GM19239 (cell line): ENCODE measurements at regions not wholly inside any gene's neighbourhood (a gene's known extent, or its start where the extent isn't known, plus 50 kb on each side); places are given as distances from the start of the nearest gene placed in this dataset.

Experiments used
- DNase-seq: peaks from one replicate; pipeline ENCODE4 v3.0.0; 2011; ENCODE audit warnings: low spot score; ENCODE audit not compliant: insufficient read length
- FAIRE-seq: peaks from 2 replicates; lab custom pipeline; 2011; peaks lifted over from hg19 to GRCh38; lab: Jason Lieb, UNC

DNA sequence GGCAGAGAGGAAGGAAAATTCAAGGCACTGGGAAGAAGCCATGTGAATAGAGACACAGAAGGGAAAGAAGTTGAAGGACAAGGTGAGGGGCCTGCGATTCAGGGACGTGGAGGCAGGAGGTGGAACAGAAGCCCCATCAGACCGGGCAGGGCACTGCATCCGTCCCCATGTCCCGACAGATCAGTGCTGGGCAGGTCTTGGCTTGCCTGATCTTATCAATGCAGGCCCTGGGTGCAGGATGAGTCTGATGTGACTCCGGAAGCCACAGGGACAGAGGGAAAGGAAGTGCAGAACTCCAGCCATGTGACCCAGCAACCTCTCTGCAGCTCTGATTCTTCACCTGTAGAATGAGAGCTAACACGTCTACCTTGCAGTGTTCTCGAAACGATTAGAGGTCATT lies 136.2 kb upstream of the CTBP2 start:
- DNase-seq, result no peak
- no peak for FAIRE-seq

DNA sequence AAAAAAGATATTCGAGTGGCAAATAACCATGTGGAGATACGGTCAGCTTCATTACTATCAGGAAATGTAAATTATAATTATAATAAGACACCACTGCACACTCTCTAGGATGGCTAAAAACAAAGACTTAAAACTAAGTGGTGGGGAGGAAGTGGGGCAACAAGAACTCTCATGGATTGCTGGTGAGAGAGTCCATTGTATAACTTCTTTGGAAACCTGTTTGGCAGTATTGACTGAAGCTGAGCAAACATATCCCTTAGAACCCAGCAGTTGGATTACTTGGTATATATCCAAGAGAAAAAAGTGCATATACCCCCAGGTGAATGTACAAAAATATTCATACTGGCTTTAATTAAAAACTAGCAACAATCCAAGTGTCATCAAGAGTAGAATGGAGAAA lies 133.7 kb upstream of the CTBP2 start:
- FAIRE-seq (no peak), DNase-seq (no peak)

DNA sequence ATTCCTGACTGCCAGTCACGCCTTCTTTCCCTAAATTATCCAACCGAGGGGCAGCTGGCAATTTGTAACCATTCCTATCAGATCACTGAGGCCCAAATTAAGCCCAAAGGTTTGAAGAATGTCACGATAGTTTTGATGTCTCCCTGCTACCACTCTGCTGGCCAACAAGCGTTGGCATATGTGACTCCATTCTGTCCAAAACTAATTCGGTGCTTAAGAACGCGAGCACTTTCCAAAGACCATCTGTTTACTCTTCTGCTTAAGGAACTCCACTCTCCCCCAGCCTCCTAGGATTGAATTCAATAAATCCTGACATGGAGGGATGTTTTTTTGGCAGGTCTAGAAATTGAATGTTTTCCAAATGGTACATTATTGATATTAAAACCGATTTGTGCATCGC lies 131.5 kb upstream of the CTBP2 start:
- no peak for DNase-seq
- FAIRE-seq, result no peak

DNA sequence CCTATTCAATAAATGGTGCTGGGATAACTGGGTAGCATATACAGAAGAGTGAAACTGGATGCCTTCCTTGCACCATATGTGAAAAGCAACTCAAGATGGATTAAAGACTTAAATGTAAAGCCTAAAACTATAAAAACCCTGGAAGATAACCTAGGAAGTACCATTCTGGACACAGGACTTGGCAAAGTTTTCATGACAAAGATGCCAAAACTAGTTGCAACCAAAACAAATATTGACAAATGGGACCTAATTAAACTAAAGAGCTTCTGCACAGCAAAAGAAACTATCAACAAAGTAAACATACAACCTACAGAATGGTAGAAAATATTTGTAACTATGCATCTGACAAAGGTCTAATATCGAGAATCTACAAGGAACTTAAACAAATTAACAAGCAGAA lies 129.1 kb upstream of the CTBP2 start:
- no peak for FAIRE-seq

DNA sequence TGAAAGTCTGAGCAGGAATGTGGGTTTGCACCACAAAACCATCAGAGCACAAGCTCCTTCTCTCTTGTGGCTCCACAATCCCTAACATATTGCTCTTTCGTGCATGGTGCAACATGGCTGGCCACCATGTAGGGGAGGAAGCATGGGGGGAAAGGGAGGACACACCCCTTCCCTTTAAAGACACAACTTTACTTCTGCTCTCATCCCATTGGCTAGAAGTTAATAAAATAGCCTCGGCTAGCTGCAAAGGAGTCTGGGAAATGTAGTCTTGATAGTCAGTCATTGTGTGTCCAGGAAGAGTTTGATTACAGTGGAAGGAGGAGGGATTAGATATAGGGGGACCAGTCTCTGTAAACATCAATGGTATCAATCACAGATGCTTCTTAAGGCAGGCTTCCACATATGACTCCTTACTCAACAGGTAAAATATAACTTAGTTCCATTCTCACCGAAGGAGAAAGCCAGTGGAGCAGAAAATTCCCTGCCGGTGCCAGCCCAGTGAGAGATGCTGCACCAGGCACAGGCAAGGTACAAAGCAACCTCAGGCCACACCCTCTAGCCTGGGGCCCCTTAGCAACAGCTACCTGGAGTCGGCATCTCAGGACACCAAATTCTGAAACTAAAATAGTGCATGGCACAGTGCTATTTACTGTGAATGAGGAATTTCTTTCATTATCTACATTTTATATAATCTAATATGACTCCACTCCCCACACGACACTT lies 124.7 kb upstream of the CTBP2 start:
- DNase-seq (no peak), FAIRE-seq (no peak)

More for the DNA sequence above, 129.1 kb upstream of the CTBP2 start:
- no peak for DNase-seq

DNA sequence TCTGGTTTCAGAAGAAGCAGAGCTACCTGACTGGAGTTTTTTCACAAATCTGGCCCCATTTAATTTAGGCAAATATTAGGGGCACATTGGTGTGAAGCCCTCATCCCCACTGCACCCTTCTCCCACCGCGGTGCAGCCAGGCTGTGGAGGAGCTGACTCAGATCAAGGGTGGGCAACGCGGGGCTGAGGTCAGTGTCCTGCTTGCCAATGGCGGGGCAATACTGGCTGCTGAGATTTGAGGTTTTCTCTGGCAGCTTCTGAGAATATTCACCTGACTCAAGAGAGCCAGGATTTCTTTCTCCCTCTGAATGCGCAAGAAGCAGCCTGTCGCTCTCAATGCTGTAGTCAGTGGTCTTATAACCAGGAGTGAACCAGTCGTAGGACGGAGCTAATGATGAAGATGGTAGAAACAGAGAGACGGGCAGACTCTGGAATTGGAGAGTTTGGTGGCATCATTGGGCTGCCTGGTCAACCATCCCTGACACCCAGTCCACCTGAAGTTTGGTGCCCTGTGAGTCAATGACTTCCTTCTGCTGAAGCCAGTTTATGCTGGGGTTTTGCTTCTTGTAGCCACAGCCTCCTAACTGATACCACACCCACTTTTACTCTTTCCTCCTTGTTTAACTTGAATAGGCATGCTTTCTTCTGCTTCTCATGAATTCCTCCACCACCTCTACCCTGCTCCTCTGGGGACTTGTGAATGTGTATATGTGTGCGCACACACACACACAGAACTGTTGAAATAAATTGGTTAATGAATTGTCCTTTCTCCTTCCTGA lies 123.7 kb upstream of the CTBP2 start:
- no peak for DNase-seq
- no peak for FAIRE-seq

DNA sequence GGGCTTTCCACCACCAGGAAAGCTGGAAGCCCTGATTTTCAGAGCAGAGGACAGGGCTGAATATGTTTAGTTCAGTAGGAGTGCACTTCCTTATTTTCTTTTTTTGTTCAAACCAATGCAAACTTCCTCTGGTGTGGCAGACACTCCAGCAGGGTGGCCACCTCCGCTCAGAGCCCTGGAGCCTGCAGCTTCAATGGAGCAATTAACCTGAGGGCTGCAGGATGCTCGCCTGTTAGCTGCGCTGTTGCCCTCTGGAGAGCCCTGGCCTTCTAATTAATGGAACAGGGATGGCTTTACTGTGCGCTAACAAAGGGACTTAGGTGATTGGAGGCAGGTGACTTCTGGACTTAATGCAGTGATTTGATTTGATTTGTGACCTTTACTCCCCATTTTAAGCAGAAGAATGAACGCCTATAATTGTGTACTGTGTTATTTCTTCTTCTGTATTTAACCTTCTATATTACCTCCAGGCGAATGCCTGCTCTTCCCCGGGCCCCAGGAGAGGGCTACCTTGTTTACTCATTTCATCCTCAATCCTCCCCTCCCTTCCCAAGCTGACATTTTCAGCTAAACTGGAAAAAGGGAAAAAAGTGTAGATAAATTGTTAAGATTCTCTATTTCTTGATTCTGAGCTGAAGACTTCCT lies 123.0 kb upstream of the CTBP2 start:
- FAIRE-seq (no peak), DNase-seq (no peak)

DNA sequence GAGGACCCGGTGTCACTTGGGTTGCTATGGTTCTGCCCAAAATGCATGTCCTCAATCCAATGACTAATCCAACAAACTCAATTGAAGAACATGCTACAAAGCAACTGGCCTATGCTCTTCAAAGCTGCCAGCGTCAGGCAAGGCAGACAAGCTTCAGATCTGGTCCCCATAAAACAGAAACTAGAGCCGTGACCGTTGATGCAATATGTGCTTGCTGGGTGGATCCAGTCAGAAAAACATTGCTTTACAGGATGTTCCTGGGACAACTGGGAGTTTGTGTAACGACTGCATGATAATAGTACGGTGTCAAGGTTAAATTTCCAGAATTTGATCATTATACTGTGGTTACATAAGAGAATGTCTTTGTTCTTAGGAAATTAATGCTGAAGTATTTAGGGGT lies 120.7 kb upstream of the CTBP2 start:
- FAIRE-seq (no peak), DNase-seq (no peak)

DNA sequence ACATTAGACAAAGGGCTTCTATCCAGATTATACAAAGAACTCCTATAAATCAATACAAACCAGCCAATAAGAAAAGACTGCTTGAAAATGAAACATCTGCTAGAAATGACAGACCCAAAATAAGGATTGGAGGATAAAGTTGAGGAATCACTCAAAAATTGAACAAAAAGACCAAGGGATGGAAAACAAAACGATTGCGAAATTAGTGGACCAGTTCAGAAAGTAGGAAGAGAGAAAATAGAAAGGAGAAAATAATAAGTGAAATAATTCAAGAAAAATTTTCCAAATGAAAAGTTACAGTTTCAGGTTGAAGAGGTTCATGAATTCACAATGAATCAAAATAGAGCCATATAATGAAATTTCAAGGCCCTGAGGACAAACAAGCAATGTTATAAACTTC lies 115.8 kb upstream of the CTBP2 start:
- FAIRE-seq, result no peak

DNA sequence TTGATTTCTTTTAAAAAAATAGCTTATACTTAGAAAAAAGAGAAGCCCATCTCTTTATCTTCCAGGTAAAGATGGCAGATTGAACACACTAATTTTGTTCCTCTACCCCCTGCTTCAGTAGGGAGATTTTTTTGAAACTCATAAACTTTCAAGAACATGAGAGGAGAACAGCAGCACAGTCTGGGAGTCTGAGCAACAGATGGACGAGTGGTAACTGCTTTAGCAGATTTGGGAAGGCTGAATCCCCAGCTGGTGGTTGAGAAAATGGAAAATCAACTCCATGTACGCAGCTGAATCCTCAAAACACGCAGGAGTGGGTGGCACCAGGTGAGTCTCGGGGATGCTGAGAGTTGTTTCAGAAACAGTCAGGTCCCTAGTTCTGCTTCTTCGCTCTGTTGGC lies 114.6 kb upstream of the CTBP2 start:
- FAIRE-seq, result no peak

More for the DNA sequence above, 115.8 kb upstream of the CTBP2 start:
- no peak for DNase-seq

DNA sequence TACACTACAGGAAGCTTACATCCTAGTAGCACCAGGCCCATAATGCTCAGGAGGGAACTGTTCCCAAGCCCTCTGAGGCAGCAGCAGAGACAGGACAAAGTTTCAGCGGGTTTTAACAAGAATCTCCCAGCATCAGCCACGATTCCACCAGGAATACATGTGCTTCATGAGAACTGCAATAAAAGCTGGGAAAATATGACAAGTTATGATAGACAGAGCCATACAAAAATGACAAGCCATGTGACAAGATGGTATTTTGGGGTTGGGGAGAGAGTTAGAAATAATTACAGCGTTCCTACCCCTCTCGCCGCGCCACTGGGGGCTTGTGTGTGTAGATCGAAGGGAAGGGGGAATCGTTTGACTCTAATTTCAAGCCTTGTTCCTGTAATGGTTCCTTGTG lies 112.7 kb upstream of the CTBP2 start:
- FAIRE-seq, result no peak
- no peak for DNase-seq

More for the DNA sequence above, 114.6 kb upstream of the CTBP2 start:
- DNase-seq, result no peak

DNA sequence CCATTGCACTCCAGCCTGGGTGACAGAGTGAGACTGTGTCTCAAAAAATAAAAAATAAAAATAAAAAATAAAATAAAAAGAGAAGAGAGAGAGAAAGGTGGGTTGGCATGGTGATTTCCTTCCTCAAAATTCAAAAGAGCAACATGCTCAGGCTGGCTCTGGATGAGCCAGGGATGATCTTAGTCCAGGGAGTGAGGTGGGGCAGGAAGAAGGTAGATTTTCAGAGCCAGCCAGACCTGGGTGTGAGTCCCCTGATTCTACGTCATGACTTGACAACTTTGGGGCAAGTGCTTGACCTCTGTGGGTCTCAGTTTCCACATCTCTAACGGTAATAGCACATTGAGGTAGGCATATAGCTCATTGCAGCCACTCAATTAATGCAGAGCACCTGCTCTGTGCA lies 109.4 kb upstream of the CTBP2 start:
- no peak for DNase-seq
- no peak for FAIRE-seq

DNA sequence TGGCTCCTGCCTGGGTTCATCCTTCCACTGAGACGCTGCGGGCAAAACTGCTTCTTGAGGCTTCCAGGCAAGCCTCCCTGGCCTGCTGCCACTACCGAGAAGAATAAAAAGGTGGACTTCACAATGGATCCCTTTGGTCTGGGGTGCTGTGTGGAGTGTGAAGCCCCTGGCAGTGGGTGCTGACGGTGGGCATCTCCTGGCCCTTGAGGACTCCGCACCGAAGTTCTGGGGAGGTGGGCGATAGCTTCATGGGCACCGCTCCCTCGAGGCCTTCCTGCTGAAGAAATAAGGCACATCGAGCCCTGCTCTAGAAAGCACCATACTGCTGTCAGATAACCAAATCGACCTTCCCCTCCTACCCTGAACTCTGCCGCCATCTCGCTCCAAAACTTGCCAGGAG lies 106.6 kb upstream of the CTBP2 start:
- FAIRE-seq, result no peak
- DNase-seq, result no peak

DNA sequence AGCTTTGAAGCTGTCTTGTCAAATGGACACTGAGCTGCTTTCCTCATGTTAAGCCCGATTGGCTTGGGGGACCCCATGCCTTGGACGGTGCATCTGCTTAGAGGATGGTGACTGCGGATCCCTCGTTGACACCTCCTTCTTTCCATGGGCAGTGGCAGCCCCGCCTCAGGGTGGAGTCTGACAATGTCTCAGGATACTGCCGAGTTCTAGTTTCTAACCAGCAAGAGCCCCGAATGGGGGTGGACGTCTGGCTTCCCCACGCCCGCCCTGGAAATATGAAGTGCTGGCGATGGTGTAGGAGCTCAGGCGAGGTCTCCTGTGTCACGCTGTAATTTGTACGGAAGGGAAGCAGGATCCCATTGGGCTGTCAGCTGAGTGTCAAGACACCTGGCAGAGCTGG lies 106.2 kb upstream of the CTBP2 start:
- no peak for FAIRE-seq
- DNase-seq, result no peak

DNA sequence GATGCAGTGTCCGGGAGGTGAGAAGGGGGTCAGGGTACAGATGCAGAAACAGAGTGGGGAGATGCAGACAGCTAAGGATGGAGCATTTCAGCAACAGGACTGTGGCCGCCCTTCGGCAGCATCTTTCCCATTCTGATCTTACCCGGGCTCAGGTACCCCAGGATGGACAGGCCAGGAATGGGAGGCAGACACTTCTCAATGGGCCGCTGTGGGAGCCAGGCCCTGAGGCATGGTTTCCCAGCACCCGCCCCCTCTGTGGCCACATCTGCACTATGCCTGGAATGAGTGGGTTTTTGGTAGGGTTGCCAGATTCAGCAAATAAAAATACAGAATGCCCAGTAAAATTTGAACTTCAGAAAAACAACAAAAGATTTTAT lies 105.2 kb upstream of the CTBP2 start:
- FAIRE-seq (no peak), DNase-seq (no peak)

DNA sequence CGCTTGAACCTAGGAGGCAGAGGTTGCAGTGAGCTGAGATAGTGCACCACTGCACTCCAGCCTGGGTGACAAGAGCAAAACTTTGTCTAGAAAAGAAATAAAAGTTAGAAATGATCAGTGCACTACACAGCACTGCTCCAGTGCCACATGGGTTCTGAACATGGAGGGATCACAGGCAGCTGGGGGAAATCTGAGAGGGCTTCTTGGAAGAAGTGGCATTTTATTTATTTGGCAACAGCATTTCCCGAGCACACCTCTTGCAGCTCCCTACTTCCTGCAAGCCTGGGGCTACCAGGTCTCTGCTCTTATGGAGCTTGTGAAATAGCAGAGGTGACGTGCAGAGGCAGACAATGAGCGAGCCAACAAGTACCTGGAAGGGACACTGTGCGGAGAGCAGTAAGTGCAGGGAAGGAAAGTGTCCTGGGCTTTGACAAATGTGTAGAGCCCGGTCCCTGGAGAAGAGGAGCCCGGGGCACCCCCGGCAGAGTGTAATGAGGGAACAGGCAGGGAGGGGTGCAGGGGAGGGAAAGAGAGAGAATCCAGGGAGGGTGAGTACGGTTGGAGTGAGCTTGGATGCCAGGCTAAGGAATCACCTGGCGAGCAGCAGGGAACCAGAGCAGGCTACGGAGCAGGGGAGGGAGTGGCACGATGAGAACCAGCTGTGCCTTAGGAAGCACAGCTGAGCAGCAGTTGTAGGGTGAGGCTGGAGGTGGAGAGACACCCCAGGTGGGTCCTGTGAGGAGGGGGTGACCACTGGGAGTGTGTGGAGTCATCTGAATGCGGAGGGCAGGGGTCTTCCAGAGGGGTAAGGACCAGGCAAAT lies 104.6 kb upstream of the CTBP2 start:
- DNase-seq (no peak), FAIRE-seq (no peak)

DNA sequence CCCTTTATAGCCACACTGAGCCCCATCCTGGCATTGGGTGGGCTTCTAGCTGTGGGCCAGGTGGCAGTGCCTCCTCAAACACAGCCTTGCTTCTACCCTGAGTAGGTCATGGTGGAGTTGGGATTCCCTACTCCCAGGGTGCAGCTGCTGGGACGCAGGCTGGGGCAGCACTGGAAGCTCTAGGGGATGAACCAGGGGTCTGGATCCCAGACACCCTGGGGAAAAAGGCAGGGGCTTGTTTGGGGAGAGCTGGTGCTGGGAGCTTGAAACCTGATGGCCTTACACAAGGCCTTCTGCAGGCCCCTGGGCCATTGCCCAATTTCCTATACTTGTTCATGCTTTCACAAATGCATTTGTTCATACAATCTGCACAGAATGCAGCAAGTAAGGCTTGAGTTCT lies 103.7 kb upstream of the CTBP2 start:
- no peak for FAIRE-seq
- no peak for DNase-seq

DNA sequence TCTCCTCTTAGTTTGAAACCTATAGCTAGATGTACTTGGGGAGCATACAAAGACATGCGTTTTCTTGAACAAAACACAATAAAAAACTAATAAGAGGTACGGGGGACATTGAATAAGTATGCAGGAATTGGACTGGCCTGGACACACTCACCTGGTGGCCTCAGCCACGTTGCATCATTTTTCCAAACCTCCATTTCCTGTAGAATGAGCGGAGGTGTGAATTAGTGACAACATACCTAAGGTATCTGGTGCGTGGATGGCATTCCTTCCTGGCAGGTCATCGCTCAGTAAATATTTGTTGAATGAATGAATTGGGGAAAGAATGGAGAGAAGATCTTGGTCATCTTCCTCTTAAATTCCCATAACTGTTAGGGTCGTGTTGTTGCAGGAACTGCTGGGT lies 103.2 kb upstream of the CTBP2 start:
- DNase-seq, result no peak
- FAIRE-seq, result no peak

DNA sequence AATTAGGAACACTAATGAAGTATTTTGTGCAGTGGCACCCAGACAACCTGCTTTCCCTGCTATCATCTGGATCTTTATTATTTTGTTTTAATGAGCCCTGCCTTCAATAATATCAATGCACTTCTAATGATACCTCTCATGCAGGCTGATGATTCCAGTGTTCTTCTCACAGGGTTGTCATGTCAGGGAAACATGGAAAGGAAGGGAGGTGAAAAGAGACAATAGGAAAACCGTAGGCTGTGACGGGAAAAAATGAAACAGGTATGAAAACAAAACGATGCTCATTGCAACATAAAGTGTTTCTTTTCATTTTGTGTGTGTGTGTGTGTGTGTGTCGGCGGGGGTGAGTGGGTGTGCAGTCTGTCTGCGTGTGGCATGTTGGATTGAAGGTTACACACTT lies 102.6 kb upstream of the CTBP2 start:
- FAIRE-seq, result no peak
- no peak for DNase-seq

DNA sequence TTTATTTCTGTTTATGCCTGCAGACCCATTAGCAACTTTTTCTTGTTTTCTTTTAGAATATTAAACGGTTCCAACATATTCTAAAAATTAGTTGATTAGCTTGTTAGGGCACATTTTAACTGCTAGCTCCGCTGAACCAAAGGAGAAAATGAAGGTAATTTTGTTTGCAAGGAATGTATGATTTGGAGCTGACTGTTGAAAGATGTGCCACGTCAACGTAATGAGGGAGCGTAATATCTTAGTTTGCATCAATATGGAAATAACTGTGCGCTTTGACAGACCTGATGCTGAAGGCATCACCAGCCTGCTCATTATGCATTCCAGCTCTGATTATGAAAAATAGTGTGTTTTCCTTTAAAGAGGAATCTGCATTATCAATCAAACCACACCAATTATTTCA lies 102.0 kb upstream of the CTBP2 start:
- no peak for FAIRE-seq
- no peak for DNase-seq
